SJSA1 (cell line): ENCODE measurements at regions not wholly inside any gene's neighbourhood (a gene's known extent, or its start where the extent isn't known, plus 50 kb on each side); places are given as distances from the start of the nearest gene placed in this dataset.
A peak's percentile ranks its signal among the peaks of the same experiment; 100 is the strongest.

Experiments
- DNase-seq, 2 experiments: peaks; one replicate each; pipeline ENCODE4 v3.0.0-alpha.2; 2015 to 2020; ENCODE audit warnings: low spot score in 2 of 2, low read depth in 1 of 2
- H3K27ac ChIP-seq: fragments of 250-450 bp; sonication (Bioruptor Pico); 2 replicates; pipeline ENCODE4 v1.5.1; 2020; ENCODE audit warnings: mild to moderate bottlenecking, moderate library complexity
- H3K27me3 ChIP-seq: fragments of 250-450 bp; sonication (Bioruptor Pico); replicated peaks from 2 replicates; pipeline ENCODE4 v1.5.1; 2020; ENCODE audit warnings: mild to moderate bottlenecking, moderate library complexity
- H3K36me3 ChIP-seq: fragments of 250-450 bp; sonication (Bioruptor Pico); 2 replicates; pipeline ENCODE4 v1.5.1; 2020; ENCODE audit warnings: mild to moderate bottlenecking
- H3K4me1 ChIP-seq: fragments of 250-450 bp; sonication (Bioruptor Pico); replicated peaks from 2 replicates; pipeline ENCODE4 v1.6.1; 2021; ENCODE audit warnings: mild to moderate bottlenecking
- H3K4me3 ChIP-seq: fragments of 250-450 bp; sonication (Bioruptor Pico); 2 replicates; pipeline ENCODE4 v1.5.1; 2020; ENCODE audit warnings: mild to moderate bottlenecking
- H3K9me3 ChIP-seq: fragments of 250-450 bp; sonication (Bioruptor Pico); replicated peaks from 2 replicates; pipeline ENCODE4 v1.5.1; 2020; ENCODE audit warnings: mild to moderate bottlenecking

- no peak overlapping the region for H3K27ac ChIP-seq
- H3K9me3 ChIP-seq, result no peaks in the 10 kb centered on the region
- H3K27me3 ChIP-seq, result no peaks in the 10 kb centered on the region
- no peak overlapping the region for H3K4me3 ChIP-seq
- no peak for DNase-seq
- H3K4me1 ChIP-seq, result peaks cover 4% of the 10 kb centered on the region; the same call in 1 of the 2 replicates
- H3K36me3 ChIP-seq, result no peaks in the 10 kb centered on the region
Measured at GRCh38 chr7:131139462-131139861, 188.2 kb upstream of the MKLN1 start.

DNA sequence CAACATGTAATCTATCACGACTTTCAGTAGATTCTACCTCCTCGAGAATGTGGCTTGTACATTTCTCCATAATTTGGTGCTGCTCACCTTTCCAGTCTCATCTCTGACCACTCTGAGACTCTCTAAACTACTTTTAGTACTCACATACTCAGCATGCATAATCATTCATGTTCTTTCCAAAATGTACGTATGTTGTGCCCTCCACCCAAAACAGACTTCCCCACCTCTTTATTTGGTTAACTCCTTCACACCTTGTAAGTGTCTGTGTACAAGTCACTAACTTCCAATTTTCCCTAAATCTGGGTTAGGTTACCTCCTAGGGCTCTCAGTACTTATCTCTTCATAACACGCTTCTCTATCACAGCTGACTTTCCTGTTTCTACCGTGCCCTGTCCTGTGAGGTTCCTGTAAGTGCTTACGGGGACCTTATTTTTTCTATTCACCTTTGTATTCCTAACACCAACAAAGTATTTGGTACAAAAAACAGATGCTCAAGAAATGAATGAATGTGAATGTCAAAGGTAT is 186.2 kb upstream of the MKLN1 start:
- no peak for DNase-seq
- H3K4me1 ChIP-seq, result peaks cover 10% of the 10 kb centered on the region
- no peak overlapping the region for H3K4me3 ChIP-seq
- no peaks in the 10 kb centered on the region for H3K9me3 ChIP-seq
- H3K36me3 ChIP-seq, result no peaks in the 10 kb centered on the region
- no peak overlapping the region for H3K27ac ChIP-seq
- H3K27me3 ChIP-seq, result no peaks in the 10 kb centered on the region

- Histone ChIP-seq H3K27ac (no peak overlapping the region), H3K4me3 (no peak overlapping the region), H3K27me3 (no peaks in the 10 kb centered on the region), H3K9me3 (no peaks in the 10 kb centered on the region), H3K4me1 (peaks cover 10% of the 10 kb centered on the region), H3K36me3 (no peaks in the 10 kb centered on the region)
- no peak for DNase-seq
Measured at GRCh38 chr7:131143869-131144268, 183.8 kb upstream of the MKLN1 start.

DNA sequence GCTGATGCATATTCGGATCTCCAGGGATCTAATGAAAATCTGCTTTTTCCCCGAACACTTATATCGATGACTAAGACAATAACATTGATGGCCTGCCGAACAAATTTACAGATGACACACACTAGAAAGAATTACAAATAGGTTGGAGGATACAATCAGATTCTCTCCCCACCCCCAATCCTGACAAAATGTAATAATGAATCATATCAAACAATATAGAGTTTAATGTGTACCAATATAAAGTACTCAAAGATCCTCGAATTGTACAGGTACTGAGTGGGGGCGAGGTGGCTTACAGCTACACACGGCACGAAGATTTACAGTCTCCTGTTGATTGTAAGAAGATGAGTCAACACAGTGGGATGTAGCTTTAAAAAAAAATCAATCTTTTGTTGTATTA is 182.7 kb upstream of the MKLN1 start:
- peak in 1 of 2 experiments; percentile 22 for DNase-seq
- Histone ChIP-seq H3K27me3 (no peaks in the 10 kb centered on the region), H3K9me3 (no peaks in the 10 kb centered on the region), H3K27ac (no peak overlapping the region), H3K4me1 (peaks cover 10% of the 10 kb centered on the region), H3K4me3 (no peak overlapping the region), H3K36me3 (no peaks in the 10 kb centered on the region)

GRCh38 chr7:131145770-131146169 is 181.9 kb upstream of the MKLN1 start:
- H3K4me3 ChIP-seq, result no peak overlapping the region
- peaks cover 10% of the 10 kb centered on the region for H3K4me1 ChIP-seq
- no peak overlapping the region for H3K27ac ChIP-seq
- DNase-seq, result no peak
- no peaks in the 10 kb centered on the region for H3K36me3 ChIP-seq
- no peaks in the 10 kb centered on the region for H3K9me3 ChIP-seq
- no peaks in the 10 kb centered on the region for H3K27me3 ChIP-seq

GRCh38 chr7:131147604-131148003 is 180.1 kb upstream of the MKLN1 start:
- Histone ChIP-seq H3K36me3 (no peaks in the 10 kb centered on the region), H3K4me3 (no peak overlapping the region), H3K27me3 (no peaks in the 10 kb centered on the region), H3K27ac (no peak overlapping the region), H3K4me1 (peaks cover 10% of the 10 kb centered on the region), H3K9me3 (no peaks in the 10 kb centered on the region)
- DNase-seq, result no peak

DNA sequence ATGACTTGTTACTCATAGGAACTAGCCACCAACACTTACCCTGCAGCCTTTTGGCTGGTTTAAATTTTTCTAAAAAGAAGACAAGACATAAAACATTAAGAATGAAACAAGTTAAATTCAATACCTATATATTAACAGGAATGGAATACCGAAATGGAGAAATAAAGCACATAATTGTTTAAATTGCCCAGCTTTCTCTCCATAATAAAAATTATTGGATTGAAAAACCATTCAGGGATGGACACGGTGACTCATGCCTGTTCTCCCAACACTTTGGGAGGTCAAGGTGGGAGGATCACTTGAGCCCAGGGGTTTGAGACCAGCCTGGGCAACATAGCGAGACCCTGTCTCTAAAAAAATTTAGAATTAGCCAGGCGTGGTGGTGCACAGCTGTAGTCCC is 179.4 kb upstream of the MKLN1 start:
- H3K4me3 ChIP-seq, result no peak overlapping the region
- H3K9me3 ChIP-seq, result no peaks in the 10 kb centered on the region
- DNase-seq, result no peak
- H3K4me1 ChIP-seq, result peaks cover 10% of the 10 kb centered on the region
- H3K27me3 ChIP-seq, result no peaks in the 10 kb centered on the region
- no peak overlapping the region for H3K27ac ChIP-seq
- no peaks in the 10 kb centered on the region for H3K36me3 ChIP-seq

DNA sequence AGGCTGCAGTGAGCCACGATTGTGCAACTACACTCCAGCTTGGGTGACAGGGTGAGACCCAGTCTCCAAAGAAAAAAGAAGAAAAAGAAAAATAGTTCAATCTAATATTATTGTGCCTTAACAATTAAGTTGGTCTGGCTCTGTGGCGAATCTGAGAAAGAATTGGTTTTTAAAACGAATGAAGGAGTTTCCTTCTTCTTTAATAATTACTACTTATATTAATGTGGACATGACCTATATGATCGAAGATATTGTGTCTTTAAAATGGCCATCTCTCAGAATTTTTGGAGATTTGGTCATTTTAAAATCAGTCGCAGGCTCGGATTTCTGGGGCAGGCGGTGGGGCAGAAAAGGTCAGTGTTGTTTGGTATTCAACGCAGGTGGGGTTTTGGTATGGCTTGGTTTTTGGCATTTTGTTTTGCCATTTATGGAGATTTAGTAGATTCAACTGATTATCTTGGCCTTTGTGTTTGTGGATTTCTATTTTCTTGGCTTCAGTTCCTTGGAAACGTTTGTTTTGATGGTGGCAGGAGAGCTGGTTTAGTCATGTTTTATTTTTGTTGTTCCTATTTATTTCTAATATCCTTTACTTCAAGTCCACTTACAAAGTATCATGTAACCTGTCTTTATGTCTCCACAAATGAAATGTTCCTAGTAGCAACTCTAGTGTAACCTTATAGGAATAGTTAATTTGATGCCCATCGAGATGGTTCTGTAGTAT is 178.8 kb upstream of the MKLN1 start:
- H3K4me3 ChIP-seq, result no peak overlapping the region
- H3K36me3 ChIP-seq, result no peaks in the 10 kb centered on the region
- no peak overlapping the region for H3K27ac ChIP-seq
- no peaks in the 10 kb centered on the region for H3K9me3 ChIP-seq
- DNase-seq, result no peak
- peaks cover 10% of the 10 kb centered on the region for H3K4me1 ChIP-seq
- H3K27me3 ChIP-seq, result no peaks in the 10 kb centered on the region

- Histone ChIP-seq H3K36me3 (no peaks in the 10 kb centered on the region), H3K4me1 (peaks cover 10% of the 10 kb centered on the region), H3K27ac (no peak overlapping the region), H3K9me3 (no peaks in the 10 kb centered on the region), H3K4me3 (no peak overlapping the region), H3K27me3 (no peaks in the 10 kb centered on the region)
- no peak for DNase-seq
Measured at GRCh38 chr7:131149429-131149773, 178.3 kb upstream of the MKLN1 start.

- H3K36me3 ChIP-seq, result no peaks in the 10 kb centered on the region
- H3K4me3 ChIP-seq, result no peak overlapping the region
- no peaks in the 10 kb centered on the region for H3K9me3 ChIP-seq
- peaks cover 8% of the 10 kb centered on the region for H3K4me1 ChIP-seq
- no peak for DNase-seq
- no peak overlapping the region for H3K27ac ChIP-seq
- H3K27me3 ChIP-seq, result no peaks in the 10 kb centered on the region
Measured at GRCh38 chr7:131149840-131150239, 177.8 kb upstream of the MKLN1 start.

- no peaks in the 10 kb centered on the region for H3K36me3 ChIP-seq
- no peak overlapping the region for H3K4me3 ChIP-seq
- H3K4me1 ChIP-seq, result no peaks in the 10 kb centered on the region
- DNase-seq, result no peak
- H3K9me3 ChIP-seq, result no peaks in the 10 kb centered on the region
- H3K27me3 ChIP-seq, result no peaks in the 10 kb centered on the region
- H3K27ac ChIP-seq, result no peak overlapping the region
Measured at GRCh38 chr7:131151034-131151433, 176.6 kb upstream of the MKLN1 start.

- no peak overlapping the region for H3K4me3 ChIP-seq
- peaks cover 4% of the 10 kb centered on the region for H3K4me1 ChIP-seq
- no peak overlapping the region for H3K27ac ChIP-seq
- no peaks in the 10 kb centered on the region for H3K36me3 ChIP-seq
- H3K9me3 ChIP-seq, result no peaks in the 10 kb centered on the region
- H3K27me3 ChIP-seq, result no peaks in the 10 kb centered on the region
- DNase-seq, result no peak
Measured at GRCh38 chr7:131152766-131153165, 174.9 kb upstream of the MKLN1 start.

DNA sequence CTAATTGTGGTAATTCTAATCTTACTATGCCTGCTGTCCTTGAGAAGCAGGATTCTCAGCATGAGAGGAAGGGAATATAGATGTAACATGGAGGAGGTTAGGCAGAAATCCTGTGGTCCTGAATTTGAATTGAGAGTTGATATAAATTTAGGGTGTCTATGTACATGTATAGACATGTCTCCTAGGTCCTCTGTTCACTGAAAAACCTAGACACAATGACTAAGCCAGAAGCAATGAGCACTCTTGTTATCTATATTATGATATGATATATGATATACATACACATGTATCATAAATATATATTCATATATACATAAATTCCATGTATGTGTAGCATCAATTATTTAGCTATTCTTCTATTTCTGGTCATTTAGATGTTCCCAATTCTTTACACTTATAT is 173.3 kb upstream of the MKLN1 start:
- Histone ChIP-seq H3K36me3 (no peaks in the 10 kb centered on the region), H3K4me3 (no peak overlapping the region), H3K9me3 (no peaks in the 10 kb centered on the region), H3K4me1 (peaks cover 11% of the 10 kb centered on the region), H3K27ac (no peak overlapping the region), H3K27me3 (no peaks in the 10 kb centered on the region)
- no peak for DNase-seq

- Histone ChIP-seq H3K4me3 (no peak overlapping the region), H3K4me1 (peaks cover 33% of the 10 kb centered on the region), H3K27me3 (no peaks in the 10 kb centered on the region), H3K27ac (no peak overlapping the region), H3K36me3 (no peaks in the 10 kb centered on the region), H3K9me3 (no peaks in the 10 kb centered on the region)
- peak in 1 of 2 experiments; percentile 25 for DNase-seq
Measured at GRCh38 chr7:131157530-131158243, 170.0 kb upstream of the MKLN1 start.
